ENCODE measurements at regions not wholly inside any gene's neighbourhood (a gene's known extent, or its start where the extent isn't known, plus 50 kb on each side); places are given as distances from the start of the nearest gene placed in this dataset.
"Not testable (repeated sequence)": the region's sequence is repeated elsewhere in the genome, so short reads cannot be mapped to it uniquely, and the experiment has no call there.

DNA sequence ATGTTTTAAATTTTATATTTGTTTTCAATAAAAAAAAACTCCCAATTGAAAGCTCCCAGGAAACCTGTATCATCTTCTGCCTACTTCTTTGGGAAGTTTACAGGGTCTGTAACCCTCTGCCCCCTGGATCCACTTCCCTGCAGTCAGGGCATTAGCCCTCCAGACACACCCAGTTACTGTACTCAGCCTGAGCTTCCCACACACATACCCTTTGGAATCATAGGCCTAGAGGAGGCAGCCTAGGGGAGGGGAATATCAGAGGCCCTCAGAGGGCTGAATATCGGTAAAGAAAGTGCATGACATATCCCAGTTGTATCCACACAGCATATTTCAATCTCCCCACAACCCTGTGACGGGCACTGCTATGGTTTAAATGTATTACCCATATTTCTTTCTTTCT lies 56.2 kb upstream of the TFPI start:
- H3K9me3 Mint-ChIP-seq; H3K36me3 Mint-ChIP-seq; H3K4me3 Mint-ChIP-seq; H3K27ac Mint-ChIP-seq; DNase-seq; H3K4me1 Mint-ChIP-seq; H3K27me3 Mint-ChIP-seq (ENCODE audit: low read depth in 3 of 3): not testable (repeated sequence)

- peaks cover 0 to 8% (median under 1%) of the 10 kb centered on the region in 6 donors for H3K9me3 Mint-ChIP-seq
- no peak overlapping the region for H3K27ac Mint-ChIP-seq
- H3K27me3 Mint-ChIP-seq (ENCODE audit: low read depth in 3 of 3): peaks cover 0 to 2% (median 0%) of the 10 kb centered on the region in 3 donors
- H3K36me3 Mint-ChIP-seq: no peaks in the 10 kb centered on the region
- H3K4me3 Mint-ChIP-seq: no peak overlapping the region
- no peak for DNase-seq
- H3K4me1 Mint-ChIP-seq: no peaks in the 10 kb centered on the region
Measured at GRCh38 chr2:187612857-187613256, 58.6 kb upstream of the TFPI start.

DNA sequence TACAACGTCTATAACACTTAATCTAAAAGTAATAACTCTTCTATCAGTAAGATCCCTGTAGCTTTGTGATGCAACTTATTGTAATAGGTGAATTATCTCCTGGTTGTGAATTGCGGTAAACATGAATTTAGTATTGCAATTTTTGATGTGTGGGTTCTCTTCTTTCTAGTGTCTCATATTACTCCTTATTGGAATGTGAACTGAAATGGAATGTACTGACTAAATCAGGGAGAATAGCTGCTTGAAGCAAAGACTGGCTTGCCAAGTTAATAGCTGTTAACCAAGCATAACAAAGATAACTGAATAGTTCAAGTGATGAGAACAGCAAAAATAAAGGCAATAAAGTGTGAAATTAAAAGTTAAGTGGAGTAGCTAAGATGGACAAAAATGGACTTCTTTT lies 60.5 kb upstream of the TFPI start:
- H3K4me1 Mint-ChIP-seq: no peaks in the 10 kb centered on the region
- peaks cover 0 to 13% (median 4%) of the 10 kb centered on the region in 6 donors for H3K9me3 Mint-ChIP-seq
- H3K4me3 Mint-ChIP-seq: no peak overlapping the region
- H3K27ac Mint-ChIP-seq: no peak overlapping the region
- H3K27me3 Mint-ChIP-seq (ENCODE audit: low read depth in 3 of 3): peaks cover 0 to 3% (median 0%) of the 10 kb centered on the region in 3 donors
- no peaks in the 10 kb centered on the region for H3K36me3 Mint-ChIP-seq
- DNase-seq: no peak

DNA sequence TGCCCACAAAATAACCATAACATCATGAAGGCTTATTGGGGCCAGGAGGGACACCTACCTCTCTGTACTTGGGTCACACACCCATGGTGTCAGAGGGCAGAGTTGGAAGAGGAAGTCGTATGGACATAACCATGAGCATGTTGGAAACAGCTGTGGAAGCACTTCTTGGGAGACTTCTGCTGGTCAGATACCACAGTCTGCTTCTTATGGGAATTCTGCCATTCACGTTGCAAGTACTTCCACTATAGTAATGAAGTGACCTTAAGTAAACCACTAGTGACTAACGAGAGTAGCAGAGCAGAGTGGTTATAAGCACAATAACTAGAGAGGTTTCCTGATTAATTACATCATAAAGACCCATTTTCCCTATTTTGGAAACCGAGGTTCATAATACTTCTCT lies 61.1 kb upstream of the TFPI start:
- Mint-ChIP-seq H3K27me3 (ENCODE audit: low read depth in 3 of 3) (peaks cover 0 to 3% (median 0%) of the 10 kb centered on the region in 3 donors), H3K27ac (no peak overlapping the region), H3K4me1 (no peaks in the 10 kb centered on the region), H3K4me3 (no peak overlapping the region), H3K9me3 (peaks cover 0 to 13% (median 4%) of the 10 kb centered on the region in 6 donors), H3K36me3 (no peaks in the 10 kb centered on the region)
- DNase-seq: no peak

DNA sequence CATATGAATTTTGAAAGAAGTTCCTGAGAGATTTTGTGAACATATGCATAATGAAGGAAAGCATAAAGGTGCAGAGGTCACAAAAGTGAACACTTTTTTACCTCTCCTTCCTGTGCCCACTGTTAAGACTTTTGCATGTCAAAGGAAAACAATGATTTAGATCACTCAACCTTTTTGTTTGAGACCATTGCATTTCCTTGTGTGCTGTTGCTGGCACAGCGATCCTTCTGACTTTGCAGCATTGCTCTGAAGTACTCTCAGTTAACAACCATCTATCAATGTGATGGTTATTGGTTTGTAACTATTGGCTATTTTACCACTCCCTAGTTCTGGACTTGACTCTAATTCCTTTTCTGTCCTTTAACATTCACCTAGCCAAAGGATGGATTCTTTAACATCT lies 61.7 kb upstream of the TFPI start:
- Mint-ChIP-seq H3K9me3 (peaks cover 0 to 13% (median 4%) of the 10 kb centered on the region in 6 donors), H3K27ac (no peak overlapping the region), H3K27me3 (ENCODE audit: low read depth in 3 of 3) (peaks cover 0 to 3% (median 0%) of the 10 kb centered on the region in 3 donors), H3K4me3 (no peak overlapping the region), H3K4me1 (no peaks in the 10 kb centered on the region), H3K36me3 (no peaks in the 10 kb centered on the region)
- DNase-seq: no peak

- Mint-ChIP-seq H3K9me3 (peaks cover 0 to 19% (median 4%) of the 10 kb centered on the region in 6 donors), H3K27me3 (ENCODE audit: low read depth in 3 of 3) (peaks cover 0 to 2% (median 0%) of the 10 kb centered on the region in 3 donors), H3K27ac (no peak overlapping the region), H3K4me3 (no peak overlapping the region), H3K4me1 (no peaks in the 10 kb centered on the region), H3K36me3 (no peaks in the 10 kb centered on the region)
- DNase-seq: no peak
Measured at GRCh38 chr2:187617120-187617519, 62.9 kb upstream of the TFPI start.

GRCh38 chr2:187617905-187618304 lies 63.7 kb upstream of the TFPI start:
- DNase-seq: no peak
- H3K9me3 Mint-ChIP-seq: peaks cover 0 to 20% (median 4%) of the 10 kb centered on the region in 6 donors
- no peaks in the 10 kb centered on the region for H3K4me1 Mint-ChIP-seq
- no peak overlapping the region for H3K27ac Mint-ChIP-seq
- H3K4me3 Mint-ChIP-seq: no peak overlapping the region
- H3K27me3 Mint-ChIP-seq (ENCODE audit: low read depth in 3 of 3): peaks cover 0 to 2% (median 0%) of the 10 kb centered on the region in 3 donors
- no peaks in the 10 kb centered on the region for H3K36me3 Mint-ChIP-seq

DNA sequence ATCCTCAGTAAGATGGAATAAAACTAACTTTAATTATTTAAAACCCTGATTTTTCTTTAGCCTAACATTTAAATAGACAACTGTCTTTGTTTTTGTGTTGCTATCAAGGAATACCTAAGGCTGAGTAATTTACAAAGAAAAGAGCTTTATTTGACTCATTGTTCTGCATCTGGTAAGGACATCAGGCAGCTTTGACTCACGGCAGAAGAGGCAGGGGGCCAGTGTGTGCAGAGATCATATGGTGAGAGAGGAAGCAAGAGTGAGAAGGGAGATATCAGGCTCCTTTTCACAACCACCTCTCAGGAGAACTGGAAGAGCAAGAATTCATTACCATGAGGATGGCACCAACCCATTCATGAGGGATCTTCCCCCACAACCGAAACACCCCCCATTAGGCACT lies 64.6 kb upstream of the TFPI start:
- DNase-seq: no peak
- H3K4me1 Mint-ChIP-seq: no peaks in the 10 kb centered on the region
- H3K9me3 Mint-ChIP-seq: peaks cover 0 to 20% (median 4%) of the 10 kb centered on the region in 6 donors
- H3K27me3 Mint-ChIP-seq (ENCODE audit: low read depth in 3 of 3): peaks cover 0 to 2% (median 0%) of the 10 kb centered on the region in 3 donors
- no peak overlapping the region for H3K27ac Mint-ChIP-seq
- H3K4me3 Mint-ChIP-seq: no peak overlapping the region
- no peaks in the 10 kb centered on the region for H3K36me3 Mint-ChIP-seq

GRCh38 chr2:187627153-187627552 lies 72.9 kb upstream of the TFPI start:
- DNase-seq: no peak
- Mint-ChIP-seq H3K27me3 (ENCODE audit: low read depth in 3 of 3) (no peaks in the 10 kb centered on the region), H3K36me3 (peaks cover 0 to 3% (median 0%) of the 10 kb centered on the region in 3 donors), H3K4me3 (no peak overlapping the region), H3K27ac (no peak overlapping the region), H3K9me3 (peaks cover 3 to 25% (median 15%) of the 10 kb centered on the region in 6 donors), H3K4me1 (no peaks in the 10 kb centered on the region)

DNA sequence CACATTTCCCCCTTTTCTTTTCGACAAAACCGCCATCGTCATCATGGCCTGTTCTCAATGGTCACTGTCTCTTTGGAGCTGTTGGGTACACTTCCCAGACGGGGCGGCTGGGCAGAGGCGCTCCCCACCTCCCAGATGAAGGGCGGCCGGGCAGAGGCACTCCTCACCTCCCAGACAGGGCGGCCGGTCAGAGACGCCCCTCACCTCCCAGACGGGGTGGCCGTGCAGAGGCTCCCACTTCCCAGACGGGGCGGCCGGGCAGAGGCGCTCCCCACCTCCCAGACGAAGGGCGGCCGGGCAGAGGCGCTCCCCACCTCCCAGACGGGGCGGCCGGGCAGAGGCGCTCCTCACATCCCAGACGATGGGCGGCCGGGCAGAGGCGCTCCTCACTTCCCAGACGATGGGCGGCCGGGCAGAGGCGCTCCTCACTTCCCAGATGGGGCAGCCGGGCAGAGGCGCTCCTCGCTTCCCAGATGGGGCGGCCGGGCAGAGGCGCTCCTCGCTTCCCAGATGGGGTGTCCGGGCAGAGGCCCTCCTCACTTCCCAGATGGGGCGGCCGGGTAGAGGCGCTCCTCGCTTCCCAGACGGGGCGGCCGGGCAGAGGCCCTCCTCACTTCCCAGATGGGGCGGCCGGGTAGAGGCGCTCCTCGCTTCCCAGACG lies 82.6 kb upstream of the TFPI start:
- H3K36me3 Mint-ChIP-seq; H3K4me3 Mint-ChIP-seq; H3K4me1 Mint-ChIP-seq; DNase-seq; H3K27ac Mint-ChIP-seq; H3K27me3 Mint-ChIP-seq (ENCODE audit: low read depth in 3 of 3): not testable (repeated sequence)
- peaks cover 5 to 40% (median 13%) of the 10 kb centered on the region in 6 donors for H3K9me3 Mint-ChIP-seq

DNA sequence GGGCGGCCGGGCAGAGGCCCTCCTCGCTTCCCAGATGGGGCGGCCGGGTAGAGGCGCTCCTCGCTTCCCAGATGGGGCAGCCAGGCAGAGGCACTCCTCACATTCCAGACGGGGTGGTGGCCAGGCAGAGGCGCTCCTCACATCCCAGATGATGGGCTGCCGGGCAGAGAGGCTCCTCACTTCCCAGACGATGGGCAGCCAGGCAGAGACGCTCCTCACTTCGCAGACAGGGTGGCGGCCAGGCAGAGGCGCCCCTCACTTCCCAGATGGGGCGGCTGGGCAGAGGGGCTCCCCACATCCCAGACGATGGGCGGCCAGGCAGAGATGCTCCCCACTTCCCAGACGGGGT lies 83.1 kb upstream of the TFPI start:
- peaks cover 5 to 40% (median 13%) of the 10 kb centered on the region in 6 donors for H3K9me3 Mint-ChIP-seq
- H3K27me3 Mint-ChIP-seq (ENCODE audit: low read depth in 3 of 3); H3K27ac Mint-ChIP-seq; H3K4me3 Mint-ChIP-seq; DNase-seq; H3K4me1 Mint-ChIP-seq; H3K36me3 Mint-ChIP-seq: not testable (repeated sequence)

DNA sequence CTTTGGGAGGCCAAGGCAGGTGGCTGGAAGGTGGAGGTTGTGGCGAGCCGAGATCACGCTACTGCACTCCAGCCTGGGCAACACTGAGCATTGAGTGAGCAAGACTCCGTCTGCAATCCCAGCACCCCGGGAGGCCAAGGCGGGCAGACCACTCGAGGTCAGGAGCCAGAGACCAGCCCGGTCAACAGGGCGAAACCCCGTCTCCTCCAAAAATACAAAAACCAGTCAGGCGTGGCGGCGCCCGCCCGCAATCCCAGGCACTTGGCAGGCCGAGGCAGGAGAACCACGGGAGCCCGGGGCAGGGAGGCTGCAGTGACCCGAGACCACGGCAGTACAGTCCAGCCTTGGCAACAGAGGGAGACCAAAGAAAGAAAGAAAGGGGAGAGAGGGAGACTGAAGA lies 83.5 kb upstream of the TFPI start:
- peaks cover 5 to 40% (median 13%) of the 10 kb centered on the region in 6 donors for H3K9me3 Mint-ChIP-seq
- H3K4me3 Mint-ChIP-seq; H3K4me1 Mint-ChIP-seq; H3K36me3 Mint-ChIP-seq; DNase-seq; H3K27ac Mint-ChIP-seq; H3K27me3 Mint-ChIP-seq (ENCODE audit: low read depth in 3 of 3): not testable (repeated sequence)

GRCh38 chr2:187638840-187639239 lies 84.6 kb upstream of the TFPI start:
- Mint-ChIP-seq H3K27me3 (ENCODE audit: low read depth in 3 of 3) (no peaks in the 10 kb centered on the region), H3K4me1 (no peaks in the 10 kb centered on the region), H3K9me3 (peaks cover 3 to 38% (median 12%) of the 10 kb centered on the region in 6 donors), H3K36me3 (peaks cover 0 to 5% (median 0%) of the 10 kb centered on the region in 3 donors), H3K4me3 (no peak overlapping the region), H3K27ac (no peak overlapping the region)
- DNase-seq: no peak

DNA sequence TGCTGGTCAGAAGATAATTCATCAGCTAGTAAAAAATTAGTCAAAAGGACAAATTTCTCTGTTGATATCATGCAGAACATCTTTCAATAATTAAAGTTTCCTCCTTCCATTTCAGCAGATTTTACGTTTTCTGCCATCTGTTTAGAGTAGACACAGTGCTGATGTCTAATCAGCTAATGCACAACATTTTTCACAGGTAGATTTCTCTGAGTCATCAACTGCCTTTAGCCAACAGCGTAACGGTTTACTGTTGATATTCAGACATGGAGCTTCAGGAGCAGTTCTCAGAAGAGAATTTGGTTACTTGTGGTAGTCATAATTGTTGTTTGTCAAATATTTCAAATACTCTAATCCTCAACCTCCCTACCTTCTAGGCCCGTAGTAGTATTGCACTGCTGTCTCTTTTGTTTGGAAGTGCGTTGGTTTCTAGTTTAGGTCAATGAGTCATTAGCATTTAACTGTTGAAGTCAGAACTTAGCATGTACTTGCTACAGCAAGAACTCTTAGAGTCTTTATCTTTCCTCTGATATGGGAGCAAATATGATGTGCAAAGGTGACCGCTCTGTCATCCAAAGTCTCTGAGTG lies 86.8 kb upstream of the TFPI start:
- Mint-ChIP-seq H3K4me3 (no peak overlapping the region), H3K27me3 (ENCODE audit: low read depth in 3 of 3) (no peaks in the 10 kb centered on the region), H3K9me3 (peaks cover 2 to 27% (median 4%) of the 10 kb centered on the region in 6 donors), H3K27ac (no peak overlapping the region), H3K36me3 (no peaks in the 10 kb centered on the region), H3K4me1 (no peaks in the 10 kb centered on the region)
- no peak for DNase-seq

GRCh38 chr2:187642498-187642897 lies 88.3 kb upstream of the TFPI start:
- no peaks in the 10 kb centered on the region for H3K36me3 Mint-ChIP-seq
- H3K27ac Mint-ChIP-seq: no peak overlapping the region
- no peak overlapping the region for H3K4me3 Mint-ChIP-seq
- H3K9me3 Mint-ChIP-seq: peaks cover 0 to 23% (median 2%) of the 10 kb centered on the region in 6 donors
- no peak for DNase-seq
- H3K27me3 Mint-ChIP-seq (ENCODE audit: low read depth in 3 of 3): no peaks in the 10 kb centered on the region
- H3K4me1 Mint-ChIP-seq: no peaks in the 10 kb centered on the region
